ENCODE measurements at regions not wholly inside any gene's neighbourhood (a gene's known extent, or its start where the extent isn't known, plus 50 kb on each side); places are given as distances from the start of the nearest gene placed in this dataset.

GRCh38 chr4:152112190-152112589, 351.4 kb upstream of the GATB start:
- TF ChIP-seq CTCF (IDR thresholded peaks at IDR 0.05) (no peak), EP300 (IDR thresholded peaks at IDR 0.05) (no peak), POLR2AphosphoS5 (IDR thresholded peaks at IDR 0.05) (no peak), POLR2A (IDR thresholded peaks at IDR 0.05) (no peak)

Measured in upper lobe of left lung (tissue), 4 donors.